HG03039 (cell line): ENCODE measurements at regions not wholly inside any gene's neighbourhood (a gene's known extent, or its start where the extent isn't known, plus 50 kb on each side); places are given as distances from the start of the nearest gene placed in this dataset.

ENCODE experiments used
- ATAC-seq: cut with Tn5 transposase; IDR thresholded peaks from one replicate; pipeline ENCODE4 v1.9.1; 2021; ENCODE audit warnings: mild to moderate bottlenecking, moderate library complexity; ENCODE audit not compliant: unreplicated experiment

DNA sequence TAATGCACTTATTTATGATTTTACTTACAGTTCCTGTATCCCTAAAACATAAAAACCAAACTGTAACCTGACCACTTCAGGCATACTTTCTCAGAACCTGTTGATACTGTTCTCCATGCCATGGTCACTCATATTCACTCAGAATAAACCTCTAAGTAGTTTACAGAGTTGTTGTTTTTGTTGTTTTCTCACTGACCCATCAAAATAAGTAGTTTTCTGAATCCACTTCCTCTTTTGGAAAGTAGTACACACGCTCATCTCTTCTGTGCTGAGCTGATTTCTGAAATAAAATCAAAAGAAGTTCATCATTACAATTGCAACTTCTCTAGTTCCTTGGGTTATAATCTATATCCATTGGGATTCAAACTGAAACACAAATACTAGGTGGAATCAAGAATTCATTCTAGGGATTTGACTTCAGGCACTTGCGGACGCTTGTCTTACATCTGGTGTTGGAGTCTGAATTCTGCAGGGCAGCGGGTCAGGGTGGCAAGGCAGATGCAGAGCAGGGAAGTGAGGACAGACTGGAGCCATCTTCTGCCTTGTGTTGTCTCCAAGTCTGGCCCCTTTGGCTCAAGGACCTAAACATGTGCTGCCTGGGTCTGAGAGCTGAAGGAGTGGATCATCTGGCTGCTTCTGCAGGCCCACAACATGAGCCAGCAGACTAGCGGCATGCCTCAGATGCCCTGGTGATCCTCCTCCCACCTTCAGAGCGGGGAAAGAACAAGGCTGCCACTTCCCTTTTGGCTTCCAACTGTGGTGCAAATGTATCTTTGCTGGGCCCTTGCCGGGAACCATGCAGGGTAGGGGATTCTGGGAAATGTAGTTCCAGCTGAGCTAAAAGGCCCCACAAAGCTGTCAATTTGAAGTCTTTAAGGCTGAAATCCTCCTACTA lies 167.9 kb upstream of the MYLIP start:
- no peak for ATAC-seq

DNA sequence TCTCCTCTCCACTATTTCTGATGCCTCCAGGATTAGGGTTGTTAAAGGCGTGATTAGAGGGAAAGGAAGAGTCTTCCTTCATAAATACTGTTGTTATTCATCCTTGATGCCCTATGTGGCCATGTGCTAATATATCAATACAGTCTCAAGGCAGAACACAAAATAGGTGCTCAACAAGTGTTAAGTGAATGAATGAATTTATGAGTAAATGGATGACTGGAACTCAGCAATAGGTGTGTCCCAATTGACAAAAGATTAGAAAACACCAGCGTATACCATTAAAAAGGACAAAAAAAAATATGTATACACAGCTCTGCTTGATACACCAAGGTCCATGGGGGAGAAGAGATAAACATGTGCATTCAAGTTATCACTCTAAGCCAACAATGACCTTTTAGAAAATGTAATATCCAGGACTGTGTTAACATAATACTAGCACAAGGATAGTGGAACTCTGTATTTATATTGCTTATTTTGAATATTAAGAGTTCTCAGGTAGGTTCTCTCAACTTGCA lies 171.2 kb upstream of the MYLIP start:
- no peak for ATAC-seq

DNA sequence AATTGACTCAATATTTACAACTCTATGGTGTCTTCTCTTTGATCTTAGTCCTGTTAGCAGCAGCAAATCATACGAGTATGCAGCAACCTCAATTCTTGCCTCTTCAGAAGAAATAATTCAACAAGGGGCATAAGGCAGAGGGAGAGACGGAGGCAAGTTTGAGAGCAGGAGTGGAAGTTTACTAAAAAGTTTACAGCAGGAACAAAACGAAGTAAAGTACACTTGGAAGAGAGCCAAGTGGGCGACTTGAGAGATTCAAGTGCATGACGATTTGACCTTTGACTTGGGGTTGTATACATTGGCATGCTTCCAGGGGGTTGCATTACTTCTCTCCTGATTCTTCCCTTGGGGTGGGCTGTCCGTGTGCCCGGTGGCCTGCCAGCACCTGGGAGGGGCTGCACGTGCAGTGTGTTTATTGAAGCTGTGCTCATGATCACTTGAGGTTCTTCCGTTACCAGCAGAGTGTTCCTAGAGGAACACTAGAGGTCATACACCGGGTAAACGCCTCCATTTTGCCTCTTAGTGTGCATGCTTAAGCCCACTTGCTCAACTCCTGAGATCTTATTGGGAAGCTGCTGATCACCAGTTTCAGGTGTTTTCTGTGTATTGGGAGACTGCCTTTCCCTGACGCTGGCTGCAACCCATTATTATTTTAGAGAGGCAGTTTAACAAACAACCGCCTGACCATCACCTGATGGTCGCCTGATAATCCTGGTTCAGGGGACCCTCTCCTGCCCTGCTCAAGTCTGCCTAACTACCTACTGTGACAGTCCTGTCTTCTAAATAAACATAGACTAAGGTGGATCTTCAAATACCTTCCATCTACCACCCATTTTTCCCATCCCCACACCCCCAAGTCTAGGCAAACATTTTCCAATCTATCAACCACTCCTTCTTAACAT lies 172.4 kb upstream of the MYLIP start:
- ATAC-seq = no peak

DNA sequence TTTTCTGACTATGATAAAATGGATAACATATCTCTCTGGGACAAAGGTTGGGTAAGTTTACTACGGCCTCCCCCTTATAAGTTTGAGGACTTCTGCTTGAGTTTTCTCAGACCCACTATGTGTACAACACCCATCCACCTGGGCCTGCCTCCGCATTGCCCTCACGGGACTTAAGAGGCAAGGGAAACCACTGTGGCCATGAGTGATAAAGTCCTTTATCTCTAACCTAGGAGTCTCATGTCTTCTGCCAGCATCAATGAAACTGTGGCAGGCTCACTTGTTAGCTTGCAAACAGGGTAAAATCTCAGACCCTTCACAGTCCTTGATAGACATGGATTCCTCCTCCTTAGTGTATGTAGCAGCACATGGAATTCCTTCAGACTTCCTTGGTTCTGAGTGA lies 173.4 kb upstream of the MYLIP start:
- ATAC-seq = no peak

DNA sequence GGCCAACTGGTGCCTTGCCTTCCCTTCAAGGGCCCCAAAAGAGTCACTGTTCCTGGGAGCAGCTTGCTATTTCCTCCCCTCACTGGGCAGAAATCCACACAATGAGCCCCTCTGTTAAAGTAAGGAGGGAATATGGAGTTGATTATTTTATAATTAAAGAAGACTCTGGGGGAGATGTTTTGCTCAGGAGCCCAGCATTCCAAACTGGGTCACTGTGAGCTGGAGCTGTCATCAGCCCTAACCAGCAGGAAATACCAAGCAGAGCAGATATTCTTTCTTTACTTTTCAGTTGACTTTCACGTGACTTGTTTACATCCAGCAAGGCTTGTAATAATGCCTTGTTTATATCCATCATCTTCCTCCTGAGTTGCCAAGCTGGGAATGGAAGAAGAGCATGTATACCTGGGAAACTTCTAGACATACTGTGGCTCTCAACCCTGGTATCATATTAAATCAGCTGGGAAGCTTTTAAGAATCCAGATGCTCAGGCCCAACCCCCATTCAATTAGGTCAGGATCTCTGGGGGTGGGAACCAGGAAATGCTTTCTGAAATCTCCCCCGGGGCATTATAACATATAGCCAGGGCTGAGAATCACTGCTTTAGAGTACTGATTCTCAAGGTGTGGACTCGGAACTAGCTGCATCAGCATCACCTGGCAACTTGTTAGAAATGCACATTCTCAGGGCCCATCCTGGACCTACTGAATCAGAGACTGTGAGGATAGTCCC lies 175.6 kb upstream of the MYLIP start:
- ATAC-seq = no peak

DNA sequence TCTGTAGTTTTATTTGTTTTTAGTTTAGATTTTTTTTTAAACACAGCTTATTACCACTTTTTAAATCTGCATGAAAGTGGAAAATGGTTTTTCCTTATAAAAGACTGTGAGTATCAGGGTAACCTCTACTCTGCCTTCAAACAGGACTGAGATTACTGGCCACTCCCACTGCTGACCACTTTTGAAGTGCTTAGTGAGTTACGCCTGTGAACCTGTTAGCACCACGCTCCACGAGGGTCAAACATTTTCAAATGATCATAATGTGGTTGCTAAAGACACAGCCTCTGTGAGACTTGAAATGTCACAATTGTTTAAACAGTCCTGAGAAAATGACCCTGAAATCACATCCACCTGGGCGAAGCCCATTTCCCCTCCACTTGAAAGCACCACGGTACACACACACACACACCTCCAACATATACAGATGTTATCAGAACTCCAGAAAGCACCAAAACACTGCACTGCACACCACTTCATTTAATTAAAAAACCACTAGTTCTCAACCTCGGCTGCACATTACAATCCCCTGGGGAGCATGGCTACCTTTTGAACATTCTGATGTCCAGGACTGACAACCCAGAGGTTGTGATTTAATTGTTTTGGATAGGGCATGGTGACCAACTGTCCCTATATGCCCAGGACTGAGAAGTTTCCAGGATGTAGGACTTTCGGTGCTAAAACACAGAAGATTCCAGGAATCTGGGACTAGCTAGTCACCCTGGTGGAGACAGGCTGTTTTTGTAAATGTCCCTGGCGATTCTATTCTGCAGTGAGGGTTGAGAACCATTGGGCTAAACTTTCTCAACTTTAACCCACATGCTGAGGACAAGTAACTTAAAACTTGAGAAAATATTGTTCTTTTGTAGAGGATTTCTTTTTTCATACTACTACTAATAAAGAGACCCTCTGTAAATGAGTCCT lies 176.4 kb upstream of the MYLIP start:
- ATAC-seq = no peak

DNA sequence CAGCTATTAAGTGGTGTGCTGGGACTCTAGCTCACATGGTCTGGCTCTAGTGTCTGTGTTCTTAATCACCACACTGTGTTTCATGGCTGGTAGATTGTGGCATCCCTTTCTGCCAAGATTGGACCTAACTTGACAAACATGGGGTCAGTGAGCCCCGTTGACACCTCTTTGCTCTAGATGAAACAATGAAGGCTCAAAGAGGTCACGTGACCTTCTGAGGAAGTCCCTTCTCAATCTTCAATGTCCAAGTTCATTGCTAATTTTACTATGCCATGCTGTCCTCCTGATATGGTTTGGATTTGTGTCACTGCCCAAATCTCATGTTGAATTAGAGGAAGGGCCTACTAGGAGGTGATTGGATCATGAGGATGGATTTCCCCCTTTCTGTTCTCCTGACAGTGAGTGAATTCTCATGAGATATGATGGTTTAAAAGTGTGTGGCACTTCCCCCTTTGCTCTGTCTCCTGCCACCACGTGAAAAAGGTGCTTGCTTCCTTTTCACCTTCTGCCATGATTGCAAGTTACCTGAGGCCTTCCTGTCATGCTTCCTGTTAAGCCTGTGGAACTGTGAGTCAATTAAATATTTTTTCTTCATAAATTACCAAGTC lies 177.8 kb upstream of the MYLIP start:
- ATAC-seq = no peak

DNA sequence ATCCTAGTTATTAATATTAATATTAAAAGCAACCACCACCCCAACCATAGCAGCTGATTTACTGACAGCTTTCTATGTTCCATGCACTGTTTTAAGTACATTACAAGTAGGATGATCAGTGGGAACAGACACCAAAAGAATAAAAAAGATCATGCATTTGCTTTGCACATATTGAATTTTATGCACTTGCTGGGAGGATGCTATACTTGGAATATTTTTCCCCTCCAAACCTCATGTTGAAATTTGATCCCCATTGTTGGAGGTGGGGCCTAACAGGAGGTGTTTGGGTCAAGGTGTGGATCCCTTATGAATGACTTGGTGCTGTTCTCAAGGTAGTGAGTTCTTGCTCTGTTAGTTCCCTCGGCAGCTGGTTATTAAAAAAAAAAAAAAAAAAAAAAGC lies 178.9 kb upstream of the MYLIP start:
- ATAC-seq = no peak

DNA sequence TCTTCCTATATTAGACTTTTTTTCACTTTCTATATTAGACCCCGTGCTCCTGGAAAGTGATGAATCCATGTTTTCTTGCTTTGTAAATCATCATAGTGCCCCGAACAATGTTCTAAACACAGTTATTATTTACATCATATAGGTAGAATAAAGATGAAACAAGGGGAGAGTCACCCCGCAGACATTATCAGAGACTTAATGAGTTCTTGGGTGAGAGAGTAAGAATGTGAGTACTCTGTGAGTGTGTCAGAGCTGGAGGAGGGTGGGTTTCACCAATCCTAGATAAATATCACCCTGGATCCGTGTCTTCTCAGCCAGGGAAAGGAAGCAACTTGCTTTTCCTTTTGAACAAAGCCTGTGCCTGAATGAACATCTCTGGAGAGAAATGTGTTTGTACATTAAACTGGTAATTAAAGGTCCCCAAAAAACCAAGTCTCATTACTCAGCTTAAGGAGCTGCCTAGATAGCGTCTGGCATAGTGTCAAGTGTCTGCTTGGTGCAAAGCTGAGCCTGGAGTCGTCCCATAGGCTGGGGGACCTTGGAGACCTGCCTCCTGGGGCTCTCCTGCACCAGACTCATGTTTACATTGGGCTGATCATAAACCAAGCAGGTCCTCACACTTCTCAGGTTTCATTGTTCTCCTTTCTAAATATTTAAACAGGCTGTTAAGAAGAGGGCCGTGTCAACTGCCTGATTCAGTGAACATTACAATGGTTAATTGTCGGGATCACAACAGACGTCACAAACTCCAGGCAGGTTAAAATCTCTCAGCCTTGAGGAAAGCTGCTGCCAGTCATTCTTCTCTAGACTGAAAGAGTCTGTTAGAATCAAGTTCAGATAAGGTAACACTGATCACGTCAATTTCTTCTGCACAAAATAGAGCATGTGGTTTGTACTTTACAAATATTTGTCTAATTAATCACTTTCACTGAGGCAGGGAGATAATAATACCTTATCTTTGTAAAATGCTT lies 179.7 kb upstream of the MYLIP start:
- no peak for ATAC-seq

DNA sequence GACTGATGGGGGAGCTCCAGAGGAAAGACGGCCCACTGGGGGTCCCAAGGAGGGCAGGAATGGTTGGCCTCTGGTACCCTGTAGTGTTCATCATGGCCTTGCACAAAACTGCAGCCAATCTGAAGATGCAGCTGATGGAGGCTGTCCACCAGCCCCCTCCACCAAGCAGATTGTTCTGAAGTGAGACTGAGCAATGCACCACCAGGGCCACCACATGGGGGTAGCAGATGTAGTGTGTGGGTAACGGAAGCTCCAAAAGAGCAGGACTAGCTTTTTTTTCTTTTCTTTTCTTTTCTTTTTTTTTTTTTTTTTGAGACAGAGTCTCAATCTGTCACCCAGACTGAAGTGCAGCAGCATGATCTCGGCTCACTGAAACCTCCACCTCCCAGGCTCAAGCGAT lies 181.0 kb upstream of the MYLIP start:
- no peak for ATAC-seq

DNA sequence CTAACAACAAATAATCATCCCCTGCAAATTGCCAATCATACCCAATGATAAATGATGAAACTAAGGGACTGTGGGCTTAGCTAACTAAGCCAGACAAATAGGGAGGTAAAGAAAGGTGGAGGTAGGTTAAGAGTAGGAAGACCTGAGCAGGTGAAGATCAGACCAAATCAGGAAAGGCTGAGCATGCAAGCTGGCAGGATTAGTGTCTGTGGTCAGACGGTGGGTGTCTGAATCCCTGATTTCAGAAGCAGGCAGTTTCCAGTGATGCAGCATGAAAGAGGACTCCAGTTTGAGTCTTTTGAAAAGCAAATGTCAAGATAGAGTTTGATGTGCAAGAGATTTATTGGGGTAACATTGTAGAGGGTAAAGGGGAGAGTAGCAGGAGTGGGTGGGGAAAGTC lies 181.4 kb upstream of the MYLIP start:
- no peak for ATAC-seq

DNA sequence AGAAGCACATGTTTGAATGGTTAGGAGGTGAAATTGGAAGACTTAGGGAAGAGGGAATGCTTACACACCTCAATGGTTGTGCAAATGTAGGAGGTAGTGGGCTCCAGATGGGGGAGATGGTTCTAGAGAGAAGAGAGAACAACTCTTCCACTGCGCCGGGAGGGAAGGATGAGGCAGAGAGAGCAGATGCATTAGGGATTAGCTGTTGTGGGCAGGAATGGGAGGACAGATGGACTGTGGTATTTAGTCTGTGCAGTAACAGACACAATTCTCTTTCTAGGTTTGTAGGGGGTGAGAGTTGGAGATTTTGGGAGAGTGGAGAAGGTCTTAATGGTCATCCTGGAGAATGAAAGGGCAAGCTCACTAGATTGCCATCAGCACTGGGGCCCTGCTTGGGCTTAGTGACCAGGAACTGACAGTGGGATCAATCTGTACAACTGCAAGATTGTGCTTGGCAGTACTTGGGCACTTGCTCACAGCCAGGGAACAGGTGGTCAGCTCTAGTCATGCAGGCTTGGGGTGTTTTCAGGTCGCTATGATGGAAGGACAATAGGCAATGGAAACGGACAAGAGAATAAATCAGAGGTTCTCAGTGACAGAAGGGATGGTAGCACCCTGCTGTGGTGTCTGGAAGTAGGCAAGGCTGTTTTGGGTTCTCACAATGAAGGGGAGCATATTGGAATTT lies 182.0 kb upstream of the MYLIP start:
- ATAC-seq = no peak

DNA sequence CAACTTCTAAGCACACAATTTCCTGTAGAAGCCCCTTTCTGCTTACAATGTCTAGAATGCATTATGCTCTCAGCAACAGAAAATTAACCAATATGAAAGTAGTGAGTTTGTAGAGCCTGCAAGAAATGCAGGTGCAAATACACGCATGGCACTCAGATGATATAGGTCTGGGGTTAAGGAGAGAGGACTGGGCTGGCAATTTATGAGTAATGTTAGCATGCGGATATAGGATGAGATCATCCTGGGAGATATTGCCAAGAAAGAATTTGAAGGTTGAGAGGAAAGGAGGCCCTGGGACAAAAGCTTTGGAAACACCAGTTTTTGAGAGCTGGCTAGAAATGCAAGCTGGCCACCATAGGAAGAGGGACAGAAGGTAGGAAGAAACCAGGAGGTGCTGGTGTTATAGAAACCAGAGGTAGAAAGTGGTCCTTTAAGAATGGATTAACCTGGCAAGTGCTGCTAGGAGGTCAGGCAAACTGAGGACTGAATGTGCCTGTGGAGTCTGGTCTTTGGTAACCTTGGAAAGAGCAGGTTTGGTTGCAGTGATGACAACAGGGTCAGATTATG lies 183.2 kb upstream of the MYLIP start:
- ATAC-seq = no peak

DNA sequence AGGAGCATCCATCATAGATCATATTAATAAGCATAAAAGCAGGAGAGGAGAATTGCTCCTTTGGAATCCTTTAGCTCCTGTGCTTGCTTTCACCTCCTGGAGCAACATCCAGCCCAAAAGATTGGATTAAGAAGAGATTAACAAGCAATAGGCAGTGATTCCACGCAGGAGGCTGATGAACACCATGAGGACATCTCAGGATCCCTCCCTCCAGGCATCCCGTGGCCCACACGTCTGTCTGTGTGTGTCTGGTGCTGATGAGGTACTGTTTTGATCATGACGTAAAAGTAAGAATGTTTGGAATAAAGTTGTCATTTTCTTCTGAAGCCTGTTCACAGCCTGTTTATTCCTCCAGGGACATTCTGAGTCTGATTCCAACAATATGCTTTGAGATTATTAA lies 185.5 kb upstream of the MYLIP start:
- ATAC-seq = no peak

DNA sequence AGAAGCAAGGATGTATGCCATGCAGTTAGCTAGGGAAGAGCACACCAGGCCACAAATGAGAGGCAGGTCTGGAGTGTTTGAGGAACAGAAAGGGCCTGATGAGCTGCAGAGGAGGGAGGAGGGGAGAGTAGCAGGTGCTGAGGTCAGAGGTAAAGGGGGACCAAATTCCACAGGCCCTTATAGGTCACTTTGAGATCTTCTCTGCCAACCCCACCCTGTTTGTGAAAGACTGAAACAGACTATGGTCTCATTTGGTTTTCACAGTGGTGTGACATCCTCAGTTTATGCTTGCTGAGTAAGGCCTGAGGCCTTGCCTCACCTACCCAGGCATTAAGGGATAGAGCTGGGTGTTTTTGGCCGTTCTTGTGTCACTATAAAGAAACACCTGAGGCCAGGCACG lies 187.7 kb upstream of the MYLIP start:
- ATAC-seq = no peak

DNA sequence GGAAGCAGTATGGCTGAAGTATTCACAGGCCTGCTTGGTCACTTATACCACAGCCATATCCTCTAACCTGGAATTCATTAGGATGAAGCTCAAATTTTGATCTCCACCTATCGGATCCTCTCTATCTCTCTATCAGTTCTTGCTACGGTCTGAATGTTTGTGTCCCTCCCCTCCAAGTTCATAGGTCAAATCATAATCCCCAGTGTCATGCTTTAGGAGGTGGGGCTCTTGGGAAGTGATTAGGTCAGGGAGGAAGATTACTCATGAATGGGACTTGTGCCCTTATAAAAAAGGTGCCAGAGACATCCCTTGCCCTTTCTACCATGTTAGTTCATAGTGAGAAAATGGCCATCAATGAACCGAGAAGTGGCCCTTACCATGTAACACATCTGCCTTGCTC lies 190.8 kb upstream of the MYLIP start:
- ATAC-seq = no peak

DNA sequence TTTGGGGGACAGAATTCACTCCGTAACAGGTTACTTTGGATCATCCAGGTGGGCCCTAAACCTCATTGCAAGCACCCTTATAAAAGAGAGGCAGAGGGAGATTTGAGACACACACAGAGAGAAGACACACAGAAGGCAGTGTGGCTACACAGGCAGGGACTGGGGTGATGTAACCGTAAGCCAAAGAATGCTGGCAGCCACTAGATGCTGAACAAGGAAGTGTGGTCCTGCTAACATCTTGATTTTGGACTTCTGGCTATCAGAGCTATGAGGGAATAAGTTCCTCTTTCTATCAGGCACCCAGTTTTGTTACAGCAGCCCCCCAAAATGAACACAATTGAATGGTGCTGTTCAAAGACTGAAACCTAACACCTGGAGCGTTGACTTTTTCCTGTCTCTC lies 191.3 kb upstream of the MYLIP start:
- no peak for ATAC-seq

DNA sequence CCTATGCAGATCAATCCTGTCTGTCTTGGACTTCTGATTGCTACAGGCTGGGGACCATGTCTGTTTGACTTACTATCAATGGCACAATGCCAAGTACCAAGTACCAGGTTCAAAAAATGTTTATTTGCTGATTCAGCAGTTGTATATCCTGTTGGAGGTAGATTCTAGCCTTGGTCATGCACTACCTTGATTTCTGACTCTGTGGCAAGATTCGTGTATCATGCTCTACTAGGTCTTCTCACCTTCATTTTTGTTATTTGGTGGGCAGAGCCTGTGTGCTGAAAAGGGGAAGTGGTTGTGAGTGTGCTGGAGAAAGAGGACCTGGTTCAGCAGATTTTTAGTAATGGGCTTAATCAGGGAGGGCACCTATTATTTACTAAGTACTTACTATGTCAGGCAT lies 192.4 kb upstream of the MYLIP start:
- no peak for ATAC-seq
